ENCODE measurements at regions not wholly inside any gene's neighbourhood (a gene's known extent, or its start where the extent isn't known, plus 50 kb on each side); places are given as distances from the start of the nearest gene placed in this dataset.

DNA sequence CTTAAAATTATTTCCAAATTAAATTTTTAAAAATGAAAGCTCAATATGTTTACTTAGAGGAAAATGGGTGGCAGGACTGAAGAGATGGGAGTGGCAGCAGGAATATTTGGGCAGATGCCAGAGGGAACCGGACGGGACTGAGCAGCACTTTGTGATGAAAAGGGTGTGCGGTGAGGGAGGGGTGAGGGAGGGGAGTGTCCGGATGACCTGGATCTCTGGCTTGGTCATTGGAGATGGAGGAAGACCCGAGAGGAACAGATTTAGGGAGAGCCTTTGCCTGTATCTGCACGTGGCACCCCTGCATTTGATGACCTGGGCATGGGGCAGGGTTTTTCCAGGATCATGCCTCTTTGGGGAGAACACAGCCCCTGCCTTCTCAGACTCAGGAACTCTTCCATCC lies 201.1 kb upstream of the MVB12B start:
- RAD21 ChIA-PET (ENCODE audit: unreplicated experiment): interaction anchor here (0.6 kb wide), 1 partner anchor 564 kb away, joined by 3 read pairs; no protein-coding TSS in a partner anchor
- SMC1A ChIA-PET (ENCODE audit: uncharacterized antibody, unreplicated experiment): no interaction called here
- H3K4me1 ChIP-seq (ENCODE audit: control insufficient read depth, insufficient read depth, low read length): no peaks in the 10 kb centered on the region
- intact Hi-C loops (cut with micrococcal nuclease; ENCODE audit: unreplicated experiment): no loop called here
- H3K4me2 ChIP-seq (ENCODE audit: control insufficient read depth, insufficient read depth): no peak overlapping the region
- ATAC-seq: no peak
- H3K27ac ChIP-seq (ENCODE audit: control insufficient read depth, insufficient read depth): no peak overlapping the region
- no peak overlapping the region for H3K4me3 ChIP-seq
- no peaks in the 10 kb centered on the region for H3K36me3 ChIP-seq (ENCODE audit: control insufficient read depth in 2 of 2, insufficient read depth in 2 of 2, low read length in 1 of 2)
- no peaks in the 10 kb centered on the region; a peak in 1 of 4 replicates for H3K27me3 ChIP-seq (replicated peaks in 1 of 2; ENCODE audit: control insufficient read depth in 2 of 2, insufficient read depth in 2 of 2, low read length in 1 of 2)
- no peaks in the 10 kb centered on the region for H3K79me2 ChIP-seq (ENCODE audit: control insufficient read depth, insufficient read depth, low read length)
- no TSS peak for BruUV-seq (replicated peaks)
- in situ Hi-C loops (cut with MboI): no loop called here
- H3K9ac ChIP-seq (ENCODE audit: control insufficient read depth, insufficient read depth, low read length): no peak overlapping the region
- no peak overlapping the region for H2AFZ ChIP-seq (ENCODE audit: control insufficient read depth, low read depth, low read length)
- no peak for TF ChIP-seq SIN3A (IDR thresholded peaks at IDR 0.05; ENCODE audit: low read depth, low read length)
- no peaks in the 10 kb centered on the region for H3K9me3 ChIP-seq (replicated peaks; ENCODE audit: control insufficient read depth, insufficient read depth, low read length)
- CTCF ChIA-PET: interaction anchor here (0.7 kb wide), 1 partner anchor 302 kb away, joined by 3 read pairs; no protein-coding TSS in a partner anchor
- H4K20me1 ChIP-seq (ENCODE audit: control insufficient read depth, insufficient read depth): no peaks in the 10 kb centered on the region
- POLR2A ChIA-PET: no interaction called here
- WGBS (ENCODE audit: insufficient coverage, insufficient replicate concordance, low lambda C conversion rate, missing lambda C conversion rate): 59% methylated on average over 4 of the region's 6 CpGs
- FAIRE-seq: no peak
- no peak for DNase-seq (ENCODE audit: low read depth, low spot score)

DNA sequence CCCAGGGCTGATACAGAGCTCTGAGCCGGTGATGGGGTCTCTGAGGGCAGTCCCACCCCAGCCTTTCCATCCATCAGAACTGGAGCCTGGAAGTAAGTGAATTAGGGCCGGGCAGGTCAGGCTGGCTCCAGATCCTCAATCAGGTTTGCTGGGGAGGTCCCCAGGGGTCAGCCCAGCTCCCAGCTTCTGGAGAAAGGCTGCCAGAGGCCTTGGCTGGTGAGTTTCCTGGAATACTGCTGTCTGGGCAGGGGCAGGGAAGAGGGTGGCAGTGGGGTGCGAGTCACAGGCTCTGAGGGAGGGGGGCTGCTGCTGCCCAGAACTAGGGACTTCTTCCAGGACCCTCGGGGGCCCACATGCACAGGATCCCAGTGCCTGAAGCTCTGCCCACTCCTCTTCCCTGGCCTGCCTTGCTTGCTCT lies 200.6 kb upstream of the MVB12B start:
- CTCF ChIA-PET: interaction anchor here (0.7 kb wide), 1 partner anchor 302 kb away, joined by 3 read pairs; no protein-coding TSS in a partner anchor
- no peaks in the 10 kb centered on the region; a peak in 1 of 4 replicates for H3K27me3 ChIP-seq (replicated peaks in 1 of 2; ENCODE audit: control insufficient read depth in 2 of 2, insufficient read depth in 2 of 2, low read length in 1 of 2)
- H3K27ac ChIP-seq (ENCODE audit: control insufficient read depth, insufficient read depth): no peak overlapping the region
- POLR2A ChIA-PET: no interaction called here
- H3K4me3 ChIP-seq: no peak overlapping the region
- SMC1A ChIA-PET (ENCODE audit: uncharacterized antibody, unreplicated experiment): no interaction called here
- WGBS (ENCODE audit: insufficient coverage, insufficient replicate concordance, low lambda C conversion rate, missing lambda C conversion rate): 0% methylated on average over 4 of the region's 4 CpGs
- no peak for DNase-seq (ENCODE audit: low read depth, low spot score)
- H3K4me2 ChIP-seq (ENCODE audit: control insufficient read depth, insufficient read depth): no peak overlapping the region
- no peak overlapping the region for H3K9ac ChIP-seq (ENCODE audit: control insufficient read depth, insufficient read depth, low read length)
- no peaks in the 10 kb centered on the region for H3K36me3 ChIP-seq (ENCODE audit: control insufficient read depth in 2 of 2, insufficient read depth in 2 of 2, low read length in 1 of 2)
- ATAC-seq: no peak
- H3K4me1 ChIP-seq (ENCODE audit: control insufficient read depth, insufficient read depth, low read length): no peaks in the 10 kb centered on the region
- H2AFZ ChIP-seq (ENCODE audit: control insufficient read depth, low read depth, low read length): no peak overlapping the region
- RAD21 ChIA-PET (ENCODE audit: unreplicated experiment): interaction anchor here (0.6 kb wide), 1 partner anchor 565 kb away, joined by 3 read pairs; no protein-coding TSS in a partner anchor
- H3K9me3 ChIP-seq (replicated peaks; ENCODE audit: control insufficient read depth, insufficient read depth, low read length): no peaks in the 10 kb centered on the region
- no peaks in the 10 kb centered on the region for H4K20me1 ChIP-seq (ENCODE audit: control insufficient read depth, insufficient read depth)
- intact Hi-C loops (cut with micrococcal nuclease; ENCODE audit: unreplicated experiment): no loop called here
- BruUV-seq (replicated peaks): no TSS peak
- no peaks in the 10 kb centered on the region for H3K79me2 ChIP-seq (ENCODE audit: control insufficient read depth, insufficient read depth, low read length)
- in situ Hi-C loops (cut with MboI): no loop called here
- FAIRE-seq: no peak
- TF ChIP-seq SIN3A (IDR thresholded peaks at IDR 0.05; ENCODE audit: low read depth, low read length) (no peak), EZH2 (IDR thresholded peaks at IDR 0.05; ENCODE audit: borderline replicate concordance, control insufficient read depth, low read depth, low read length) (no peak), RAD21 (IDR thresholded peaks at IDR 0.05; ENCODE audit: insufficient read depth, low read depth, low read length) (no peak), SMAD5 (IDR thresholded peaks at IDR 0.05; ENCODE audit: low read depth) (no peak), HCFC1 (IDR thresholded peaks at IDR 0.05; ENCODE audit: low read length) (no peak), SIX5 (IDR thresholded peaks at IDR 0.05; ENCODE audit: low read depth, low read length, severe bottlenecking) (no peak), CBX3 (IDR thresholded peaks at IDR 0.05; ENCODE audit: borderline replicate concordance, low read depth) (no peak)
- TF ChIP-seq, protein P1, sequence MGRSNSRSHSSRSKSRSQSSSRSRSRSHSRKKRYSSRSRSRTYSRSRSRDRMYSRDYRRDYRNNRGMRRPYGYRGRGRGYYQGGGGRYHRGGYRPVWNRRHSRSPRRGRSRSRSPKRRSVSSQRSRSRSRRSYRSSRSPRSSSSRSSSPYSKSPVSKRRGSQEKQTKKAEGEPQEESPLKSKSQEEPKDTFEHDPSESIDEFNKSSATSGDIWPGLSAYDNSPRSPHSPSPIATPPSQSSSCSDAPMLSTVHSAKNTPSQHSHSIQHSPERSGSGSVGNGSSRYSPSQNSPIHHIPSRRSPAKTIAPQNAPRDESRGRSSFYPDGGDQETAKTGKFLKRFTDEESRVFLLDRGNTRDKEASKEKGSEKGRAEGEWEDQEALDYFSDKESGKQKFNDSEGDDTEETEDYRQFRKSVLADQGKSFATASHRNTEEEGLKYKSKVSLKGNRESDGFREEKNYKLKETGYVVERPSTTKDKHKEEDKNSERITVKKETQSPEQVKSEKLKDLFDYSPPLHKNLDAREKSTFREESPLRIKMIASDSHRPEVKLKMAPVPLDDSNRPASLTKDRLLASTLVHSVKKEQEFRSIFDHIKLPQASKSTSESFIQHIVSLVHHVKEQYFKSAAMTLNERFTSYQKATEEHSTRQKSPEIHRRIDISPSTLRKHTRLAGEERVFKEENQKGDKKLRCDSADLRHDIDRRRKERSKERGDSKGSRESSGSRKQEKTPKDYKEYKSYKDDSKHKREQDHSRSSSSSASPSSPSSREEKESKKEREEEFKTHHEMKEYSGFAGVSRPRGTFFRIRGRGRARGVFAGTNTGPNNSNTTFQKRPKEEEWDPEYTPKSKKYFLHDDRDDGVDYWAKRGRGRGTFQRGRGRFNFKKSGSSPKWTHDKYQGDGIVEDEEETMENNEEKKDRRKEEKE (IDR thresholded peaks at IDR 0.05): no peak
- TF ChIP-seq, protein P2, sequence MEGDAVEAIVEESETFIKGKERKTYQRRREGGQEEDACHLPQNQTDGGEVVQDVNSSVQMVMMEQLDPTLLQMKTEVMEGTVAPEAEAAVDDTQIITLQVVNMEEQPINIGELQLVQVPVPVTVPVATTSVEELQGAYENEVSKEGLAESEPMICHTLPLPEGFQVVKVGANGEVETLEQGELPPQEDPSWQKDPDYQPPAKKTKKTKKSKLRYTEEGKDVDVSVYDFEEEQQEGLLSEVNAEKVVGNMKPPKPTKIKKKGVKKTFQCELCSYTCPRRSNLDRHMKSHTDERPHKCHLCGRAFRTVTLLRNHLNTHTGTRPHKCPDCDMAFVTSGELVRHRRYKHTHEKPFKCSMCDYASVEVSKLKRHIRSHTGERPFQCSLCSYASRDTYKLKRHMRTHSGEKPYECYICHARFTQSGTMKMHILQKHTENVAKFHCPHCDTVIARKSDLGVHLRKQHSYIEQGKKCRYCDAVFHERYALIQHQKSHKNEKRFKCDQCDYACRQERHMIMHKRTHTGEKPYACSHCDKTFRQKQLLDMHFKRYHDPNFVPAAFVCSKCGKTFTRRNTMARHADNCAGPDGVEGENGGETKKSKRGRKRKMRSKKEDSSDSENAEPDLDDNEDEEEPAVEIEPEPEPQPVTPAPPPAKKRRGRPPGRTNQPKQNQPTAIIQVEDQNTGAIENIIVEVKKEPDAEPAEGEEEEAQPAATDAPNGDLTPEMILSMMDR (IDR thresholded peaks at IDR 0.05 in 2 of 3, conservative IDR thresholded peaks at IDR 0.05 in 1 of 3; ENCODE audit: control insufficient read depth in 2 of 3, extremely low read depth in 1 of 3, insufficient read depth in 1 of 3, low read depth in 3 of 3, low read length in 3 of 3): no peak
- TF ChIP-seq, protein P3, sequence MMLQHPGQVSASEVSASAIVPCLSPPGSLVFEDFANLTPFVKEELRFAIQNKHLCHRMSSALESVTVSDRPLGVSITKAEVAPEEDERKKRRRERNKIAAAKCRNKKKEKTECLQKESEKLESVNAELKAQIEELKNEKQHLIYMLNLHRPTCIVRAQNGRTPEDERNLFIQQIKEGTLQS (IDR thresholded peaks at IDR 0.05; ENCODE audit: borderline replicate concordance, extremely low read depth, low read depth, low read length): no peak
- TF ChIP-seq, protein P4, sequence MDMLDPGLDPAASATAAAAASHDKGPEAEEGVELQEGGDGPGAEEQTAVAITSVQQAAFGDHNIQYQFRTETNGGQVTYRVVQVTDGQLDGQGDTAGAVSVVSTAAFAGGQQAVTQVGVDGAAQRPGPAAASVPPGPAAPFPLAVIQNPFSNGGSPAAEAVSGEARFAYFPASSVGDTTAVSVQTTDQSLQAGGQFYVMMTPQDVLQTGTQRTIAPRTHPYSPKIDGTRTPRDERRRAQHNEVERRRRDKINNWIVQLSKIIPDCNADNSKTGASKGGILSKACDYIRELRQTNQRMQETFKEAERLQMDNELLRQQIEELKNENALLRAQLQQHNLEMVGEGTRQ (IDR thresholded peaks at IDR 0.05; ENCODE audit: borderline replicate concordance, low read depth, low read length): no peak

All from GM12878 (cell line).